Esophagus squamous epithelium (tissue), 4 donors: ENCODE measurements at regions not wholly inside any gene's neighbourhood (a gene's known extent, or its start where the extent isn't known, plus 50 kb on each side); places are given as distances from the start of the nearest gene placed in this dataset.
"Not testable (repeated sequence)": the region's sequence is repeated elsewhere in the genome, so short reads cannot be mapped to it uniquely, and the experiment has no call there.

Source experiments
- CTCF ChIP-seq, 6 experiments: fragments of 450-650 bp in 4 of 6; fragments of 200-600 bp in 2 of 6; sonication (generic) in 2 of 6; IDR thresholded peaks; one replicate each; pipeline ENCODE4 v1.5.1; 2016 to 2019; ENCODE audit warnings: antibody characterized with exemption in 6 of 6, mild to moderate bottlenecking in 4 of 6, moderate library complexity in 4 of 6
- POLR2A ChIP-seq, 4 donors: fragments of 450-650 bp; IDR thresholded peaks; one replicate each; pipeline ENCODE4 v1.6.1; 2017; ENCODE audit warnings: antibody characterized with exemption in 4 of 4, mild to moderate bottlenecking in 4 of 4, moderate library complexity in 3 of 4

GRCh38 chr10:62608189-62608875 lies 196.2 kb upstream of the ADO start:
- not testable (repeated sequence) for TF ChIP-seq CTCF, POLR2A (IDR thresholded peaks at IDR 0.05)
